Lower leg skin (tissue), 4 donors: ENCODE measurements at regions not wholly inside any gene's neighbourhood (a gene's known extent, or its start where the extent isn't known, plus 50 kb on each side); places are given as distances from the start of the nearest gene placed in this dataset.

ENCODE experiments used
- DNase-seq, 2 donors: peaks; one replicate each; pipeline ENCODE4 v3.0.0-alpha.2; 2019; ENCODE audit warnings: low spot score in 2 of 2
- H3K4me3 ChIP-seq: fragments of 200-600 bp; sonication (generic); 2 replicates; pipeline ENCODE4 v1.5.1; 2017; ENCODE audit warnings: mild to moderate bottlenecking, low read depth; ENCODE audit not compliant: poor library complexity, severe bottlenecking
- POLR2A ChIP-seq, 2 donors: fragments of 450-650 bp; IDR thresholded peaks; one replicate each; pipeline ENCODE4 v1.6.1; 2016 to 2017; ENCODE audit warnings: antibody characterized with exemption in 2 of 2, mild to moderate bottlenecking in 1 of 2, moderate library complexity in 1 of 2
- WGBS, 2 donors: methylation state at CpG; one replicate each; pipeline ENCODE4 v1.1.5; 2018; 5-methylcytosine and 5-hydroxymethylcytosine counted together
- intact Hi-C: fragments of 100-400 bp; cut with DNase I; formaldehyde crosslinking; loops from one replicate; pipeline ENCODE4 v1.15.0; 2023; ENCODE audit warnings: low total_unique reads
- TF ChIP-seq, protein P1 (sequence below), 3 donors: fragments of 450-650 bp; IDR thresholded peaks; one replicate each; pipeline ENCODE4 v1.5.1; 2016; ENCODE audit warnings: antibody characterized with exemption in 3 of 3, mild to moderate bottlenecking in 3 of 3, moderate library complexity in 2 of 3

DNA sequence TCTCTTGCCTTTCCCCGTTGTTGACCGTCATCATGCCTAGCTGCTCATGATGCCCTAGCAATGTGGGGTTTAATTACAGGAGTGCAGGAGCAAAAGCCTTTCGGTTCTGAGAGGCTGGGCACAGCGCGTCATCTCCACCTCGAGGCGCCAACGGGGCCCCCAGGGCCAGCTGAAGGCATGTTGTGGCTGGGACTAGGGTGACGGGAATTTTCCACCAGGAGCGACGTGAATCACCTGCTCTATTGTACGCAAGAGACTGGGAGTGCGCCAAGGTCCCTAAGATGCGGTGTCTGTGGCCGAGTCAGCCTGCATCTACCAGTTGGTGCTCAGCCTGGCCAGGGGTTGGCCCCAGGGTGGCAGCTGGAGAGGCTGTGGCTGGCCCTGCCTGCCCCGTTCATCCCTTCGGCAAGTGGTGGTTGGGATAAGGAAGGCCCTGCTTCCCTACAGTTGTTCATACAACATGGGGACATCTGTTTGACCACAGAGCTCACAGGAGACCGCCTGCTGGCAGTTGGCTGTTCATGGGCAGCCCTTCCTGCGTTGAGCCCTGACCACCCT, 1175.6 kb downstream of the BRD1 start:
- no peak overlapping the region for H3K4me3 ChIP-seq
- DNase-seq = no peak
- TF ChIP-seq, protein P1, sequence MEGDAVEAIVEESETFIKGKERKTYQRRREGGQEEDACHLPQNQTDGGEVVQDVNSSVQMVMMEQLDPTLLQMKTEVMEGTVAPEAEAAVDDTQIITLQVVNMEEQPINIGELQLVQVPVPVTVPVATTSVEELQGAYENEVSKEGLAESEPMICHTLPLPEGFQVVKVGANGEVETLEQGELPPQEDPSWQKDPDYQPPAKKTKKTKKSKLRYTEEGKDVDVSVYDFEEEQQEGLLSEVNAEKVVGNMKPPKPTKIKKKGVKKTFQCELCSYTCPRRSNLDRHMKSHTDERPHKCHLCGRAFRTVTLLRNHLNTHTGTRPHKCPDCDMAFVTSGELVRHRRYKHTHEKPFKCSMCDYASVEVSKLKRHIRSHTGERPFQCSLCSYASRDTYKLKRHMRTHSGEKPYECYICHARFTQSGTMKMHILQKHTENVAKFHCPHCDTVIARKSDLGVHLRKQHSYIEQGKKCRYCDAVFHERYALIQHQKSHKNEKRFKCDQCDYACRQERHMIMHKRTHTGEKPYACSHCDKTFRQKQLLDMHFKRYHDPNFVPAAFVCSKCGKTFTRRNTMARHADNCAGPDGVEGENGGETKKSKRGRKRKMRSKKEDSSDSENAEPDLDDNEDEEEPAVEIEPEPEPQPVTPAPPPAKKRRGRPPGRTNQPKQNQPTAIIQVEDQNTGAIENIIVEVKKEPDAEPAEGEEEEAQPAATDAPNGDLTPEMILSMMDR (IDR thresholded peaks at IDR 0.05) = no peak
- TF ChIP-seq POLR2A (IDR thresholded peaks at IDR 0.05) = no peak
- 75 to 78% methylated on average over 17 to 19 of the region's 19 CpGs for WGBS, 2 donors
- intact Hi-C loops = no loop called here

DNA sequence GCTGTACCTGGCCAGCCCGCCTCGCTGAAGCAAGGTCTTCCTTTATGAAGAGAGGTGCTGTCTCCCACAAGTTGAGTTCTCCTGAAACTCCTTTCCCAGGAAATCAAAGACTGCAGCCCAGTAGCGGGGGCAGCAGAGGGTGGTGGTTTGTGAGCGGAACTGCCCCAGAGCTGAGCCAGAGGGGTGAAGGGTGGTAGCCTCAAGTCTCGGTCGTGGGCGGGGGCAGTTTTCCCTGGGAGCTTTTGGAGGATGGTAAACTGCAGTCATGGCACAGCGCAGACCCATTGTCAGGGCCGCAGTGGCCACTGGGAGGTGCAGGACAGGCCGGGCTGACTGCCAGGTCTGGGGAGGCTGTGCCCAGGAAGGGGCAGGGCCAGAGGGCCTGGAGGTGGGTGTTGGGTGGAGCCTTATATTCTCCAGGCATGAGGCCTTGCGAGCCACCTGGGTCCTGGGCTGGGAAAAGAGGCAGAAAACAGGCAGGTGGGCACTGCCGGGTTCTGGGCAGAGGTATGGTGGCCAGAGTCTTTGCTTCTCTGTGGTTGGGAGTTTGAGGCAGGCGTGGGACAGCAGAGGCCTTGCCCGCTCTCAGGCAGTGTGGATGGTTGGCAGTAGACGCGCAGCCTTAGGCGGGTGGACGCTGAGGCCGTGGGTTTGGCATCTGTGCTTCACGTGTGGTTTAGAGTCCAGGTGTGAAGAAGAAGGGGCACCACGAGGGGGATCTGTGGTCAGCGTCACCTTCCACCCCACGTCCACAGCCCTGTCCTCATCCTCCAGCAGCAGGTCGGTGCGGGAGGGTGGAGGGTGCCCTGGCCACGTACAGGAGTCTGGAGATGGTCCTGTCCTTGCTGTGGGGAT, 1176.4 kb downstream of the BRD1 start:
- 84 to 87% methylated on average over 26 of the region's 26 CpGs for WGBS, 2 donors
- intact Hi-C loops = no loop called here
- no peak overlapping the region for H3K4me3 ChIP-seq
- no peak for TF ChIP-seq POLR2A (IDR thresholded peaks at IDR 0.05)
- DNase-seq = no peak

DNA sequence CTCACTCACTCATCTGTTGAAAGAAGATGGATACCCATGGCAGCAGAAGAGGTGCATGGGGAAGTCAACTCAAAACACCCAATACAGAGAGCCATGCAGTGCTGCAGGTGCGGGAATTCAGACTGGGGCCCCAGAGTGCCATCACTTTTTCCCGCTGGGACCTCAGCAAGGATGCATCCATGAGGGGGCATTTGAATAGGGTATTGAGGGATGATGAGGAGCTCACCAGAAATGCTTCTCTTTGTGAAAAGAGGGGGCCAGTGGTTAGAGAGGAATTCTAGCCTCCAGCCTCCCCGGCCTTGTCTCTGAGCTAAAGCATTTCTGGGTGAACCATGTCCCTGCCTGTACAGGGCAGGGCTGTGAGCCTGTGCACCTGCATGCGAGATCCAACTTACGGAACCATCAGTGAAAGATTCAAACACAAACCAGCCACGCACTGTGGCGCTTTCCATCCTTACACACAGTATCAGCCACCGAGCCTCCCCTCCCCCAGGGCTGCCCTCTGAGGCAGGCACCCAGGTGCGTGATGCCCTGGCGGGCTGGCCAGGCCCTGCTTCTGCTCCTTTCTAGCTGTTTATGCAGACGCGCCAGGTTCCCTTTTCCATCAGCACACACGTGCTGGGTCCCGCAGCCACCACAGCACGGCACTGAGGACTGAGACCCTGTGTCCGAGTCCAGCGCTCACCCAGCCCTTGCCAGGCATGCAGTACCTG, 1177.2 kb downstream of the BRD1 start:
- intact Hi-C loops = no loop called here
- 88 to 93% methylated on average over 17 of the region's 17 CpGs for WGBS, 2 donors
- DNase-seq = no peak
- H3K4me3 ChIP-seq = no peak overlapping the region
- no peak for TF ChIP-seq POLR2A (IDR thresholded peaks at IDR 0.05)
- TF ChIP-seq, protein P1 (IDR thresholded peaks at IDR 0.05) = no peak

DNA sequence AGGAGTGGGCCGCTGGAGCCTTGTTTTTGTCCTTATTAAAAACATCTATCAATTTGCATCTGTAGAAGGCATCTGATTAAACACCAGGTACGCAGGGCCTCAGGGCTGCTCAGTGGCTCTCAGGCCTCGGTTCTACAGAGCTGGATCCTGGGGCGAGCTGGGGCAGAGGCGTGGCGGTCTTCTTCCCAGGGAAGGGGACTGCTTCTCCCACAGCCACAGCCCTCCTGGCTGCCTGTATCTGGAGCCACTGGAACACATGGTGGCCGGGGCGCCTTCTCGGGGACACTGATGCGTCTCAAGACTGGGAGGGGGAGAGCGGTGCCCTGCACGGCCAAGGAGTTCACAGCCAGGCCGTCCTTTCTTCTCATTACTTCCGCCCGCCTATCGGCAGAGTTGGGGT, 1178.2 kb downstream of the BRD1 start:
- 80 to 88% methylated on average over 15 to 16 of the region's 16 CpGs for WGBS, 2 donors
- DNase-seq = no peak

DNA sequence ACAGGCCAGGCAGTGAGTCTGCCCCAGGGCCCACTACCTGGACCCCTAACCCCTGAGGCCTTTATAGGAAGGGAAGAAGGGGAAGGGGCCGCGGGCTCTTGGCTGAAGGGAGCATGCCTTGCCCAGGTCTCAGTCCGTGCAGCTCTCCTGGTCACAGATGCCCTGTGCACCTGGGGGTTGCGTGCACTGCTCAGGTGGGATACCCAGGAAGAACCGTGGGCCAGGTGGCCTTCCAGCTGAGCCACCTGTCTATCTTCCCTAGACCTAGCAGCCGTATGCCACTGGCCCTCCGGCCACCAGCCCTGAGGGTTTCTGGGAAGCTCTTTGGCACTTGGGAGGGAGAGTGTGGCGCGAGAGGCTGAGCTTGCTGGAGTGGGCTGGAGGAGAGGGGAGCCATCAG, 1178.6 kb downstream of the BRD1 start:
- TF ChIP-seq, protein P1 (IDR thresholded peaks at IDR 0.05) = no peak
- TF ChIP-seq POLR2A (IDR thresholded peaks at IDR 0.05) = no peak
- no peak for DNase-seq
- H3K4me3 ChIP-seq = no peak overlapping the region
- 89 to 94% methylated on average over 8 to 9 of the region's 9 CpGs for WGBS, 2 donors
- intact Hi-C loops = no loop called here

More for the DNA sequence above, 1178.2 kb downstream of the BRD1 start:
- no peak overlapping the region for H3K4me3 ChIP-seq
- intact Hi-C loops = no loop called here
- TF ChIP-seq POLR2A (IDR thresholded peaks at IDR 0.05) = no peak
- TF ChIP-seq, protein P1 (IDR thresholded peaks at IDR 0.05) = no peak
